DND-41 (cell line): ENCODE measurements at regions not wholly inside any gene's neighbourhood (a gene's known extent, or its start where the extent isn't known, plus 50 kb on each side); places are given as distances from the start of the nearest gene placed in this dataset.
"Not testable (repeated sequence)": the region's sequence is repeated elsewhere in the genome, so short reads cannot be mapped to it uniquely, and the experiment has no call there.

Source experiments
- CTCF ChIP-seq: IDR thresholded peaks from 2 replicates; pipeline ENCODE4 v1.5.1; 2012; ENCODE audit warnings: borderline replicate concordance, low read length, moderate library complexity, mild to moderate bottlenecking; ENCODE audit not compliant: poor library complexity, severe bottlenecking; ENCODE audit errors: extremely low read depth
- EZH2 ChIP-seq: IDR thresholded peaks from 3 replicates; pipeline ENCODE4 v1.6.1; 2012; ENCODE audit warnings: borderline replicate concordance, low read depth, mild to moderate bottlenecking, moderate library complexity, low read length, inconsistent platforms; ENCODE audit not compliant: severe bottlenecking

- TF ChIP-seq CTCF, EZH2: not testable (repeated sequence)
These were observed 265.5 kb downstream of the VAPA start for GRCh38 chr18:10179326-10179725.
